ENCODE measurements at regions not wholly inside any gene's neighbourhood (a gene's known extent, or its start where the extent isn't known, plus 50 kb on each side); places are given as distances from the start of the nearest gene placed in this dataset.

DNA sequence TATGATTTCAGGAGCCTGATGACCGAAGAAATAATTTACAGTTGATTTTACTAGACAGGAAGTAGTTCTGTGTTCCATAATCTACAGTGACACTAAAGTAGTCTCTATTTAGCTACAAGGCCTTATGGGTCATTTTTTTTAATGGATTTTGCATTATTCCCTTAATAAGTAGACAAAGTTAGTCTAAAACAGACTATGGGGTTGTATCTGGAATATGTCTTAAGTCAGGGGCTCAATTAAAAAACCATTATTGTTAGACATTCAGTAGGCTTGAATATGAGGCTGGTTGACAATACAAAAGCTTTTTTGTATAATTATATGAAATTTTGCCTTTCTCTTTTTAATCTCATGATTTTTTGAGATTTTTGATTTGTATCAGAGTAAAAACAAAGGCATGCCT lies 820.0 kb upstream of the SEMA6D start:
- DNase-seq (ENCODE audit: low spot score), result no peak
- H3K27ac ChIP-seq, result no peak overlapping the region
- H3K4me3 ChIP-seq, result no peak overlapping the region
- TF ChIP-seq, protein P1, sequence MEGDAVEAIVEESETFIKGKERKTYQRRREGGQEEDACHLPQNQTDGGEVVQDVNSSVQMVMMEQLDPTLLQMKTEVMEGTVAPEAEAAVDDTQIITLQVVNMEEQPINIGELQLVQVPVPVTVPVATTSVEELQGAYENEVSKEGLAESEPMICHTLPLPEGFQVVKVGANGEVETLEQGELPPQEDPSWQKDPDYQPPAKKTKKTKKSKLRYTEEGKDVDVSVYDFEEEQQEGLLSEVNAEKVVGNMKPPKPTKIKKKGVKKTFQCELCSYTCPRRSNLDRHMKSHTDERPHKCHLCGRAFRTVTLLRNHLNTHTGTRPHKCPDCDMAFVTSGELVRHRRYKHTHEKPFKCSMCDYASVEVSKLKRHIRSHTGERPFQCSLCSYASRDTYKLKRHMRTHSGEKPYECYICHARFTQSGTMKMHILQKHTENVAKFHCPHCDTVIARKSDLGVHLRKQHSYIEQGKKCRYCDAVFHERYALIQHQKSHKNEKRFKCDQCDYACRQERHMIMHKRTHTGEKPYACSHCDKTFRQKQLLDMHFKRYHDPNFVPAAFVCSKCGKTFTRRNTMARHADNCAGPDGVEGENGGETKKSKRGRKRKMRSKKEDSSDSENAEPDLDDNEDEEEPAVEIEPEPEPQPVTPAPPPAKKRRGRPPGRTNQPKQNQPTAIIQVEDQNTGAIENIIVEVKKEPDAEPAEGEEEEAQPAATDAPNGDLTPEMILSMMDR (IDR thresholded peaks at IDR 0.05), result no peak

DNA sequence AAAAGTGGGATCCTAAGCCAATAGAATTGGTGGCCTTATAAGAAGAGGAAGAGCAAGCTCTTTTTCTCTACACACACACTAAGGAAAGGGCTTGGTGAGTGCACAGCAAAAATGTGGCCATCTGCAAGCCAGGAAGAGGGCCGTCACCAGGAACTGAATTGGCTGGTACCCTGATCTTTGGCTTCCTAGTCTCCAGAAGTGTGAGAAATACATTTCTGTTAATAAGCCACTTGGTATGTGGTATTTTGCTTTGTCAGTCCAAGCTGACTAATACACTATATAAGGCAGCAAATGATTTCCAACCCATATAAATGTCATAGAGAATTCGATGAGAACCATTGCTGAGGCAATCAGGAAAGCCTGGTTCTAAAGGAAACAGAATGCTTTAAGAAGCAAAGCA lies 816.3 kb upstream of the SEMA6D start:
- no peak for DNase-seq (ENCODE audit: low spot score)
- H3K4me3 ChIP-seq, result no peak overlapping the region
- H3K27ac ChIP-seq, result no peak overlapping the region
- TF ChIP-seq, protein P1 (IDR thresholded peaks at IDR 0.05), result no peak

DNA sequence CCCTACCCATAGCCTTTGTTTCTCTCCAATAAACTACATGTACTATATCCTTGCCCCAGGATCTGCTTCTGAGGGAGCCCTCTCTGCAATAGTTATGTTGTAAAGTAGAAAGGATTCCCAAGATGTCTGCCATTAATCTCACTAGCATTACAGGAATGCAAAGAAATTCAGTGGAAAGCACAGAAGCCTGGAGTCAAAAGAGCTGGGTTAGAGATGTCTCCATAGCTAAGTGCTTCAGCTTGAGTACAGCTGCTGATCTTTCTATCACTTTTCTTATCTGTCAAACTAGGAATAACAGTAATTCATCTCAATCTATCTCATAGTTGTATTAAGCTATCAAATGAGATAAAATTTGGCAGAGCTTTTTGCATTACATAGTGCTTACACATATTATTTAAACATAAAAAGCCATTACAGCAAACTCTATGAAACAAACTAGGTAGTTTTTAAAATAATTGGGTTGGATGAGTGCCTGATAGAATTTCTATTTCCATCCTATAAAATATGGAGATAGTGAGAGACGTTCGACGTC lies 799.5 kb upstream of the SEMA6D start:
- Histone ChIP-seq H3K4me3 (no peak overlapping the region), H3K27ac (no peak overlapping the region)
- no peak for DNase-seq (ENCODE audit: low spot score)
- TF ChIP-seq, protein P1 (IDR thresholded peaks at IDR 0.05), result no peak

DNA sequence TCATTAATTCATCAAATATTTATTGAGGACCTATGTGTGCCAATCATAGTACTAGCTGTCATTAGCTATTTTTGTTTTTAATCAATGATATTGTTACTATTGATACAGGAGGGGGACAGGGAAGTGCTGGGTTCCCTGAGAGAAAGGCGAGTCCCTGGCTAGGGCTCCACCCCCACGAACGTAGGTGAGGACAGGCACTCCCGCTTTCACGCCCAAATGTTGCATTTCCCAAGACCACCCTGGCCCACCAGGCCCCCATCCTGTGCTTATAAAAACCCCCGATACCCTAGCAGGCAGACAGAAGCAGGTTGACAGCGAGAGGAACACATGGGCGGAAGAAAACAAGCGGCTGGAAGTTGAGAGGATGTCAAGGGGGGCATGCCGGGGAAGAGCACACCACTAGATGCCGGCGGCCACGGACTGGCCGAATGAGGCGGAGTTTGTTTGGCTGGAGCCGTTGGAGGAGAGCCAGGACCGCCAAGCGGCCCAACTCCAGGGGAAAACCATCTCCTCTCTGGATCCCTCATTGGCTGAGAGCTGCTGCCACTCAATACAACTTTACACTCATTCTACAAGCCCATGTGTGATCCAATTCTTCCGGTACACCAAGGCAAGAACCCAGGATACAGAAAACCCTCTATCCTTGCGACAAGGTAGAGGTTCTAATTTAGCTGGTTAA lies 798.7 kb upstream of the SEMA6D start:
- Histone ChIP-seq H3K27ac (no peak overlapping the region), H3K4me3 (no peak overlapping the region)
- TF ChIP-seq, protein P1 (IDR thresholded peaks at IDR 0.05), result no peak
- DNase-seq (ENCODE audit: low spot score), result no peak

DNA sequence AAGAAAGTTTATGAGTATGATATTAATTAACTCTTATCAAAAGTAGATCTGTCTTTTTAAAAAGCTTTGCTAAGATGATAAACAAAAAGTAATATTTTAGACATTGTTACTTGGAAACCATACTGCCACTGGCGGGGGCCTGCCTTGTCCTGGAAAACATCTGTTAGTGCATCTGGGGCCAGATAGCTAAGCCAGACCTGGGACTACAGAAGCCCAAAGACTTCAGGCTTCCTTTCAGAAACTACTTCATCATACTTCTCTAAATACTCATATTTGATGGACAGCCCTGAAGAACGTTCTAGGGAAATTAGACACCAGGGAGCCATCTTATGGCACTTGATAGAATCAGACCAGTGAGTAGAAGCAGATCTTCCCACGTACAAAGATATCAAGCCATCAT lies 795.4 kb upstream of the SEMA6D start:
- H3K27ac ChIP-seq, result no peak overlapping the region
- TF ChIP-seq, protein P1 (IDR thresholded peaks at IDR 0.05), result no peak
- no peak overlapping the region for H3K4me3 ChIP-seq
- no peak for DNase-seq (ENCODE audit: low spot score)

DNA sequence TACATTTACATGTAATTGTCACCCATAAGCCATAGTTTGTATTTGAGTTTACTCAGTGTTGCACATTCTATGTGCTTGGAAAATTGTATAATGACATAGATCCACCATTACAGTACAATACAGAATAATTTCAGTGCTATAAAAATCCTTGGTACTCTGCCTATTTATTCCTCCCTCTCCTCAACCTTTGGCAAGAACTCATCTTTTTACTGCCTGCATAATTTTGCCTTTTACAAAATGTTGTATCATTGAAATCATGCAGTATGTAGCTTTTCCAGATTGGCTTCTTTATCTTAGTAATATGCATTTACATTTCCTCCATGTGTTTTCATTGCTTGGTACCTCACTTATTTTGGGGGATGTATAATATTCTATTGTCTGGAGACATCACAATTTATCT lies 786.9 kb upstream of the SEMA6D start:
- TF ChIP-seq, protein P1 (IDR thresholded peaks at IDR 0.05), result no peak
- Histone ChIP-seq H3K4me3 (no peak overlapping the region), H3K27ac (no peak overlapping the region)
- no peak for DNase-seq (ENCODE audit: low spot score)

DNA sequence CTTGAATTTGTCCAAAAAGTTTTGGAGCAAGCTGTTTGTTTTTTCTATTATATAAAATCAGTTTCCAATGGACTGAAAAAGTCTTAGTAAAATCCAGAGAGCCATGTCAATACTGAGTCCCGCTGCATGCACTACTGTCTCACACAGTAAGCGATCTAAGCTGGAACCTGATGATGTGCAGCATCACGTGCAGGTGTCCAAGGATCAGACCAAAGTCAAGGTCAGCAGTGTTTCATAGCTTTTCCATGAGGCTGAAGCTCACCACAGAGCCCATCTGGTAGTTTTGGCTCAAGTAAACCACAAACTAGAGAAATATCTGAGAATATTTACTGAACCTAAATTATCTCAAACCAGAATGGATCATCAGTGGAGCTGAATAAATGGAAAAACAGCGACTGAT lies 784.0 kb upstream of the SEMA6D start:
- Histone ChIP-seq H3K4me3 (no peak overlapping the region), H3K27ac (no peak overlapping the region)
- TF ChIP-seq, protein P1 (IDR thresholded peaks at IDR 0.05), result no peak
- DNase-seq (ENCODE audit: low spot score), result no peak

Measured in coronary artery (tissue), 2 donors.